SU-DHL-6 (cell line): ENCODE measurements at regions not wholly inside any gene's neighbourhood (a gene's known extent, or its start where the extent isn't known, plus 50 kb on each side); places are given as distances from the start of the nearest gene placed in this dataset.

Source experiments
- H2AFZ ChIP-seq: fragments of 200-600 bp; sonication (generic); 2 replicates; pipeline ENCODE4 v1.6.1; 2014; ENCODE audit warnings: low read depth, mild to moderate bottlenecking, moderate library complexity, mixed read lengths, antibody characterized with exemption, low read length; ENCODE audit not compliant: severe bottlenecking
- H3F3A ChIP-seq: fragments of 200-600 bp; shearing (Covaris generic); 2 replicates; pipeline ENCODE4 v1.6.0; 2016; ENCODE audit warnings: antibody characterized with exemption, mild to moderate bottlenecking; ENCODE audit not compliant: insufficient read depth
- H3K27ac ChIP-seq: fragments of 200-600 bp; sonication (generic); 2 replicates; pipeline ENCODE4 v1.5.1; 2016; ENCODE audit warnings: low read depth, mild to moderate bottlenecking, low read length, moderate library complexity, mixed read lengths
- H3K27me3 ChIP-seq: fragments of 200-600 bp; sonication (generic), shearing (Covaris generic); 2 replicates; pipeline ENCODE4 v1.6.0; 2014; ENCODE audit warnings: mild to moderate bottlenecking, low read length
- H3K36me3 ChIP-seq: fragments of 200-600 bp; sonication (generic); 2 replicates; pipeline ENCODE4 v1.6.1; 2014; ENCODE audit warnings: mild to moderate bottlenecking, low read length, mixed read lengths
- H3K4me2 ChIP-seq: fragments of 300-600, 200-600 bp; shearing (Covaris generic), sonication (generic); 2 replicates; pipeline ENCODE4 v1.6.0; 2014; ENCODE audit warnings: low read length, low read depth, mild to moderate bottlenecking; ENCODE audit not compliant: poor library complexity, severe bottlenecking
- H3K4me3 ChIP-seq: fragments of 200-600 bp; sonication (generic); 2 replicates; pipeline ENCODE4 v1.5.1; 2014; ENCODE audit warnings: antibody characterized with exemption, low read length, mild to moderate bottlenecking, mixed read lengths; ENCODE audit not compliant: insufficient read depth, poor library complexity, severe bottlenecking
- H3K79me2 ChIP-seq: fragments of 200-600 bp; sonication (generic); 2 replicates; pipeline ENCODE4 v1.6.1; 2014; ENCODE audit warnings: mild to moderate bottlenecking, low read length, moderate library complexity; ENCODE audit not compliant: insufficient read depth
- H3K9ac ChIP-seq: fragments of 200-600 bp; sonication (generic); 2 replicates; pipeline ENCODE4 v1.7.0; 2014; ENCODE audit warnings: mild to moderate bottlenecking, low read length
- H3K9me2 ChIP-seq: fragments of 200-600 bp; sonication (generic); replicated peaks from 2 replicates; pipeline ENCODE4 v1.6.1; 2014; ENCODE audit warnings: low read length; ENCODE audit not compliant: insufficient read depth
- H3K9me3 ChIP-seq: fragments of 200-600 bp; sonication (generic); 2 replicates; pipeline ENCODE4 v1.6.1; 2014; ENCODE audit warnings: low read length, mixed read lengths; ENCODE audit not compliant: insufficient read depth
- H4K20me1 ChIP-seq: fragments of 200-600 bp; sonication (generic); 2 replicates; pipeline ENCODE4 v1.6.1; 2014; ENCODE audit warnings: low read depth, mild to moderate bottlenecking, antibody characterized with exemption, low read length, moderate library complexity, mixed read lengths
- CTCF ChIP-seq: fragments of 200-600 bp; sonication (generic); IDR thresholded peaks from one replicate; pipeline ENCODE4 v1.5.1; 2017; ENCODE audit warnings: antibody characterized with exemption, mild to moderate bottlenecking, low read length, moderate library complexity; ENCODE audit not compliant: insufficient read depth, poor library complexity, severe bottlenecking
- EZH2phosphoT487 ChIP-seq: fragments of 200-600 bp; sonication (generic), shearing (Covaris generic); conservative IDR thresholded peaks from 2 replicates; pipeline ENCODE4 v1.6.1; 2018; ENCODE audit warnings: mild to moderate bottlenecking, antibody characterized with exemption, low read length, moderate library complexity, mixed read lengths

- TF ChIP-seq CTCF = no peak
- no peak for TF ChIP-seq EZH2phosphoT487
Measured at GRCh38 chrX:46407753-46408130, 137.5 kb downstream of the ZNF674 start.

GRCh38 chrX:46407036-46407752 lies 138.0 kb downstream of the ZNF674 start:
- Histone ChIP-seq H2AFZ (no peak overlapping the region), H3K4me2 (no peak overlapping the region), H3F3A (no peaks in the 10 kb centered on the region), H3K27ac (no peak overlapping the region), H3K9me3 (no peaks in the 10 kb centered on the region), H3K27me3 (no peaks in the 10 kb centered on the region), H3K36me3 (no peaks in the 10 kb centered on the region), H4K20me1 (no peaks in the 10 kb centered on the region), H3K4me3 (no peak overlapping the region), H3K79me2 (no peaks in the 10 kb centered on the region), H3K9ac (no peak overlapping the region), H3K9me2 (no peaks in the 10 kb centered on the region)
- TF ChIP-seq CTCF (no peak), EZH2phosphoT487 (no peak)

More at GRCh38 chrX:46407753-46408130, 137.5 kb downstream of the ZNF674 start:
- Histone ChIP-seq H3K27me3 (no peaks in the 10 kb centered on the region), H3K4me3 (no peak overlapping the region), H3K9me2 (no peaks in the 10 kb centered on the region), H2AFZ (no peak overlapping the region), H3K9me3 (no peaks in the 10 kb centered on the region), H3K36me3 (no peaks in the 10 kb centered on the region), H3F3A (no peaks in the 10 kb centered on the region), H3K4me2 (no peak overlapping the region), H3K79me2 (no peaks in the 10 kb centered on the region), H4K20me1 (no peaks in the 10 kb centered on the region), H3K27ac (no peak overlapping the region), H3K9ac (no peak overlapping the region)

GRCh38 chrX:46404774-46405173 lies 140.4 kb downstream of the ZNF674 start:
- no peak for TF ChIP-seq CTCF
- no peak for TF ChIP-seq EZH2phosphoT487
- no peak overlapping the region for H3K9ac ChIP-seq
- H3K27ac ChIP-seq = no peak overlapping the region
- H3K36me3 ChIP-seq = no peaks in the 10 kb centered on the region
- H3F3A ChIP-seq = no peaks in the 10 kb centered on the region
- no peaks in the 10 kb centered on the region for H4K20me1 ChIP-seq
- no peak overlapping the region for H3K4me3 ChIP-seq
- H3K9me3 ChIP-seq = no peaks in the 10 kb centered on the region
- H3K27me3 ChIP-seq = no peaks in the 10 kb centered on the region
- H2AFZ ChIP-seq = no peak overlapping the region
- no peaks in the 10 kb centered on the region for H3K79me2 ChIP-seq
- no peaks in the 10 kb centered on the region for H3K9me2 ChIP-seq
- no peak overlapping the region for H3K4me2 ChIP-seq
